IPS-NIHi11 (cell line): ENCODE measurements at regions not wholly inside any gene's neighbourhood (a gene's known extent, or its start where the extent isn't known, plus 50 kb on each side); places are given as distances from the start of the nearest gene placed in this dataset.

Experiments used
- DNase-seq: peaks from one replicate; pipeline ENCODE4 v3.0.0; 2012; ENCODE audit warnings: mixed read lengths, low spot score

GRCh38 chr18:60445341-60445740, 72.8 kb upstream of the MC4R start:
- no peak for DNase-seq

GRCh38 chr18:60446821-60447220, 74.2 kb upstream of the MC4R start:
- peak; percentile 7 for DNase-seq

GRCh38 chr18:60448487-60449267, 76.1 kb upstream of the MC4R start:
- DNase-seq = peak; percentile 11

- no peak for DNase-seq
Measured at GRCh38 chr18:60452421-60452820, 79.8 kb upstream of the MC4R start.

DNA sequence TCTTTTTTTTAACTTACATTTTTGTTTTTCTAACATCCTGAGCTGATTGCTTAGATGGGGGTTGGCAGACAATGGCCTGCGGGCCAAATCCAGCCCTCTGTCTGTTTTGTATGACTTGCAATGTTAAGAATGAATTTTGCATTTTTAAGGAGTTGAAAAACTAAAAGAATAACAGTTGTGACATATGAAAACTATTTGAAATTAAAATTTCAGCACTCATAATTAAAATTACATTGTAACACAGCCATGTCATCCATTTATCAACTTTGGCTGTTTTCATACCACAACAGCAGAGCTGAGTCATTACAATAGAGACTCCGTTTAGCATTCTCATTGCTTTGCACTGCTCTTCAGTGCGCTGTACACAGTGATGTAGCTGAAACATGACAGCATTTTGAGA, 94.1 kb upstream of the MC4R start:
- no peak for DNase-seq

- no peak for DNase-seq
Measured at GRCh38 chr18:60469387-60470100, 97.0 kb upstream of the MC4R start.

- DNase-seq = no peak
Measured at GRCh38 chr18:60471652-60472051, 99.1 kb upstream of the MC4R start.

- DNase-seq = no peak
Measured at GRCh38 chr18:60485201-60485600, 112.6 kb upstream of the MC4R start.

DNA sequence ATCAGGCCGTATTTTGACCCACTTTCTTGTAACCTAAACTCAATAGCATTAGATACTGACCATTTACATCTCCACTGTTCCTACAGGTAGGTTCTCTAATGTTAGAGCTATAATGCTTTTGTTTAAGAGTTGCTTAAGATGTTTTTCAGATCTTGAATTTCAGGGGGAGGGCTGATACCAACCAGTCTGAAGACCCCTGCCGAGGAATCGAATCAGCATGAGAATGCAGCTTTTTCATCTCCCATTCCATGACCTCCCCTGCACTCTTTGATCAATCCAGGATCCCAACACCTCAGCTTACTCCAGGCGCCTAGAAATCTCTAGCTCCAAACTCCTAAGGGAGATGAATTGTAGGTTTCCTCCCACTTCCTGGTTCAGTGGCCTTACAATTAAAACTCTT, 120.5 kb upstream of the MC4R start:
- peak; percentile 48 for DNase-seq

- DNase-seq = no peak
Measured at GRCh38 chr18:60499675-60500074, 127.1 kb upstream of the MC4R start.

DNA sequence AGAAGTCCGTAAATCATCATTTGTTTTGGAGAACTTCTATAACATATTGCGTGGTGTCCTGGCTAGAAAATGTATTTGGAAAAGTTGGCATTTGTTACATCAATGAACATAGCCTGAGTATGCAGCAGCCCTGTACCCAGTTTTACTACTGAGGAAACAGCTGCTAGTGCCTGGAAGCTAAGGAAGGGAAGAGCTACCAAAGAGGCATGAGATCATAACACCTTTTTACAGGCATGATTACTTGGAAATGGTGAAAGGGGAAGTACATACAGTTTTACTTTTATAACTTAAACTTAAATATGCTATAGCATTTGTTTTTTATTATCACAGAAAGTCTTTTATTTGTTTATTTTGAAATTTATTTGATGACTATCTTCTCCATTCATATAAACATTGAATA, 128.4 kb upstream of the MC4R start:
- no peak for DNase-seq

- no peak for DNase-seq
Measured at GRCh38 chr18:60502591-60502990, 130.0 kb upstream of the MC4R start.

GRCh38 chr18:60503199-60503598, 130.6 kb upstream of the MC4R start:
- DNase-seq = no peak

DNA sequence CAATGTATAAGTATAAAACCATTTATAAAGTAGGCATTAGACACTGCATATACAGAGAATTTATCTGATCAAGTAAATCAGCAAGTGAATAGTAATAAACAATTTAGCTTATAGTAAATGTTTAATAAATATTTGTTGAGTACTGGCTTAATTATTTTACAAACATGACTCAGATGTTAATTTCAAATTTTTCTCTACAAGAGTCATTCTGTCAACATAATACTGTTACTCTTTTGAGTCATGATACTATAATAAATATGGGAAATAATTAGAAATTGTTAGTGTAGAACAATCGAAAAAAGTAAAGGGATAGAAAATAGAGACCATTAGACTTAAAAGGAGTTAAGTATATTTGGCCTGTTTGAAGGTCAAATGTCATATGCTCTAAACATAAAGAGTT, 133.6 kb upstream of the MC4R start:
- DNase-seq = no peak

- no peak for DNase-seq
Measured at GRCh38 chr18:60506682-60507081, 134.1 kb upstream of the MC4R start.

- DNase-seq = no peak
Measured at GRCh38 chr18:60508108-60508507, 135.5 kb upstream of the MC4R start.

- no peak for DNase-seq
Measured at GRCh38 chr18:60534538-60534937, 162.0 kb upstream of the MC4R start.

GRCh38 chr18:60537074-60537473, 164.5 kb upstream of the MC4R start:
- no peak for DNase-seq

- no peak for DNase-seq
Measured at GRCh38 chr18:60538891-60539290, 166.3 kb upstream of the MC4R start.

DNA sequence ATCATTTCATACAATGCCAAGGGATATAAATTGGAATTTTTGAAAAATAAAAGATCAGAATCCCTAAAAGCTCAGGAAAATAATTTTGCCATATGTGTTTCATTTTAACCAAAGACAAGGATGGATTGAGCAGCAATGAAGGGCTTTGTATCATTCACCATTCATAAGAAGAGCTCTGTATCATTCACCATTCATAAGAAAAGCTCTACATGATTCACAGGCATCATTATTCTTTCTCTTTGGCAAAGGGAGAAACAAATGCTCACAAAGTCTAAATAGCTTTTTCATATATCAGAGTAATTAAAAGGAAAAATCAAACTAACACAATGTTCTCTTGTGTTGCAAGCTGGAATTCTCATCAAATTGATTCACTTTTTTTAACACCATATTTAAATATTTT, 169.1 kb upstream of the MC4R start:
- no peak for DNase-seq

DNA sequence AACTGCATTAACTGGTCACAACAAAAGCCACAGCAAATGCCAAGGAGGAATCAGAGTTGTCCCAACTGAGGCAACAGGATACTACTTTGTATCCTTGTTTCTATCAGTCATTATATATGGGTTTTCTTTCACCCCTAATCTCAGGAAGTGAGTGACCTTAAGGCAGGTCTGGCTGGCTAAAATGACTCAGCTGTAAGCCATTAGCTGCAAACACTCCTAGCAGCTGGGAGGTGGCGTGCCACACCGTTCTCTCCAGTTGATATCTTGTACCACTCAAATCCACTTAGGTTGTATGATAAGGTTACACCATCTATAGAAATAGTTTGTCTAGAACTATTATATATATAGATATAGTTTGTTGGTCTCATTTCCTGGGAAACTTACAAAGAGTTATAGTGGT, 171.1 kb upstream of the MC4R start:
- no peak for DNase-seq

DNA sequence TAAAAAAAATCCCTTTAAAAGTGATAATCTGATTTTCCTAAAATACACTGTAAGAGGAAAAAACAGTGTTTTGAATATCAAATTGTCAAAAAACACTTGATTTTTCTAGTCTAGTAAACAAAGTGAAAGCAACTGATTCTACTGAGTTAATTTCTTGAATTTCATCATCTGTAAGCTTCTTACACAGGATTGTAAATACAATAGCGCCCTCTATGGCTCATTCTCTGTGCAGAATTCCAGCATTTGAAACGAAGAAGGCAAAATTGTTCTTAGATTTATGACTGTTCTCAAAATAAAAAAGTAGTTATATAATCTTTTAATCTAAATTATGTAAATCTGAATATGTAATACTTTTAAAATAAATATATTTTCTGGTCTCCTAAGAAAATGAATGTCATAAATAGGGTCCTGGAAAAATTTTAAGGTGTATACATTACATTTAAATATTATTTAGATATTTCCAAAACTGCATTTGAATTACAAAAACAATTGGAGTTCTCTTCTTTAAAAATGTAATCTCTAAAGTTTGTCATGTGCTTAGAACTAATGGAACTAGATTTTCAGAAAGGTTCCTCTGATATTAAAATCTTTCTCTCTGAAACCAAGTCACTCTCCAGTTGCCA, 176.9 kb upstream of the MC4R start:
- DNase-seq = peak; percentile 31

- no peak for DNase-seq
Measured at GRCh38 chr18:60552948-60553347, 180.4 kb upstream of the MC4R start.
